ENCODE measurements at regions not wholly inside any gene's neighbourhood (a gene's known extent, or its start where the extent isn't known, plus 50 kb on each side); places are given as distances from the start of the nearest gene placed in this dataset.

- no peak for TF ChIP-seq CTCF (conservative IDR thresholded peaks at IDR 0.05; ENCODE audit: low read depth, low read length)
- no peak for DNase-seq (ENCODE audit: low read depth)
- H3K4me3 ChIP-seq (ENCODE audit: low read depth, low read length), result no peak overlapping the region
Observed at GRCh38 chr7:131956864-131957263, 400.4 kb upstream of the PODXL start.

GRCh38 chr7:131955679-131956078, 399.3 kb upstream of the PODXL start:
- no peak for TF ChIP-seq CTCF (conservative IDR thresholded peaks at IDR 0.05; ENCODE audit: low read depth, low read length)
- DNase-seq (ENCODE audit: low read depth), result no peak
- no peak overlapping the region for H3K4me3 ChIP-seq (ENCODE audit: low read depth, low read length)

GRCh38 chr7:131953184-131953583, 396.8 kb upstream of the PODXL start:
- TF ChIP-seq CTCF (conservative IDR thresholded peaks at IDR 0.05; ENCODE audit: low read depth, low read length), result no peak

GRCh38 chr7:131952365-131952764, 395.9 kb upstream of the PODXL start:
- no peak for TF ChIP-seq CTCF (conservative IDR thresholded peaks at IDR 0.05; ENCODE audit: low read depth, low read length)
- DNase-seq (ENCODE audit: low read depth), result no peak
- no peak overlapping the region for H3K4me3 ChIP-seq (ENCODE audit: low read depth, low read length)

More at GRCh38 chr7:131953184-131953583, 396.8 kb upstream of the PODXL start:
- no peak overlapping the region for H3K4me3 ChIP-seq (ENCODE audit: low read depth, low read length)
- no peak for DNase-seq (ENCODE audit: low read depth)

- TF ChIP-seq CTCF (conservative IDR thresholded peaks at IDR 0.05; ENCODE audit: low read depth, low read length), result no peak
Observed at GRCh38 chr7:131950758-131951157, 394.3 kb upstream of the PODXL start.

GRCh38 chr7:131949659-131950058, 393.2 kb upstream of the PODXL start:
- H3K4me3 ChIP-seq (ENCODE audit: low read depth, low read length), result no peak overlapping the region
- no peak for TF ChIP-seq CTCF (conservative IDR thresholded peaks at IDR 0.05; ENCODE audit: low read depth, low read length)
- DNase-seq (ENCODE audit: low read depth), result no peak

More at GRCh38 chr7:131950758-131951157, 394.3 kb upstream of the PODXL start:
- H3K4me3 ChIP-seq (ENCODE audit: low read depth, low read length), result no peak overlapping the region
- DNase-seq (ENCODE audit: low read depth), result no peak

- H3K4me3 ChIP-seq (ENCODE audit: low read depth, low read length), result no peak overlapping the region
- no peak for TF ChIP-seq CTCF (conservative IDR thresholded peaks at IDR 0.05; ENCODE audit: low read depth, low read length)
- DNase-seq (ENCODE audit: low read depth), result no peak
Observed at GRCh38 chr7:131948434-131949053, 392.1 kb upstream of the PODXL start.
